Neuronal stem cell (in vitro differentiated cells): ENCODE measurements at regions not wholly inside any gene's neighbourhood (a gene's known extent, or its start where the extent isn't known, plus 50 kb on each side); places are given as distances from the start of the nearest gene placed in this dataset.
"Not testable (repeated sequence)": the region's sequence is repeated elsewhere in the genome, so short reads cannot be mapped to it uniquely, and the experiment has no call there.

Experiments
- DNase-seq: peaks from one replicate; pipeline ENCODE4 v3.0.0-alpha.2; 2013; ENCODE audit warnings: low spot score
- H2AFZ ChIP-seq: one replicate; pipeline ENCODE4 v1.6.1; 2013; ENCODE audit warnings: mild to moderate bottlenecking, low read length, inconsistent platforms
- H2AK5ac ChIP-seq: 2 replicates; pipeline ENCODE4 v1.6.1; 2013; ENCODE audit warnings: low read depth, mild to moderate bottlenecking, inconsistent platforms, low read length, moderate library complexity, mixed read lengths
- H2BK120ac ChIP-seq: 2 replicates; pipeline ENCODE4 v1.6.1; 2013; ENCODE audit warnings: low read depth, mild to moderate bottlenecking, inconsistent platforms, low read length, moderate library complexity, mixed read lengths
- H2BK12ac ChIP-seq: one replicate; pipeline ENCODE4 v1.6.1; 2013; ENCODE audit warnings: low read length, inconsistent platforms
- H2BK15ac ChIP-seq: 2 replicates; pipeline ENCODE4 v1.6.1; 2013; ENCODE audit warnings: mild to moderate bottlenecking, low read length, inconsistent platforms, mixed read lengths
- H2BK5ac ChIP-seq: one replicate; pipeline ENCODE4 v1.6.1; 2013; ENCODE audit warnings: inconsistent platforms, mild to moderate bottlenecking, low read length, moderate library complexity
- H3K14ac ChIP-seq: one replicate; pipeline ENCODE4 v1.6.1; 2013; ENCODE audit warnings: low read length, inconsistent platforms
- H3K18ac ChIP-seq: 2 replicates; pipeline ENCODE4 v1.6.1; 2013; ENCODE audit warnings: low read length, inconsistent platforms
- H3K23ac ChIP-seq: 2 replicates; pipeline ENCODE4 v1.6.1; 2013; ENCODE audit warnings: low read depth, mild to moderate bottlenecking, mixed read lengths, low read length, inconsistent platforms; ENCODE audit not compliant: poor library complexity
- H3K27ac ChIP-seq: replicated peaks from 3 replicates; pipeline ENCODE4 v1.5.1; 2013; ENCODE audit warnings: low read length, inconsistent platforms
- H3K27me3 ChIP-seq, 3 experiments: 2 replicates each; pipeline ENCODE4 v1.6.1; 2013; ENCODE audit warnings: low read length in 3 of 3, mild to moderate bottlenecking in 2 of 3, inconsistent platforms in 1 of 3, low read depth in 1 of 3, mixed read lengths in 1 of 3, moderate library complexity in 1 of 3; ENCODE audit not compliant: control insufficient read depth in 3 of 3, insufficient read depth in 3 of 3
- H3K36me3 ChIP-seq, 2 donors: replicated peaks in 1 of 2; 2 replicates each; pipeline ENCODE4 v1.6.1; 2013; ENCODE audit warnings: low read length in 2 of 2; ENCODE audit not compliant: control insufficient read depth in 2 of 2, insufficient read depth in 2 of 2
- H3K4ac ChIP-seq: 2 replicates; pipeline ENCODE4 v1.6.1; 2013; ENCODE audit warnings: inconsistent platforms, mild to moderate bottlenecking, low read length, moderate library complexity
- H3K4me1 ChIP-seq, 2 donors: 1 replicate in 1 of 2; 2 replicates in 1 of 2; pipeline ENCODE4 v1.6.1; 2013; ENCODE audit warnings: low read length in 2 of 2, low read depth in 1 of 2; ENCODE audit not compliant: control insufficient read depth in 2 of 2, insufficient read depth in 1 of 2
- H3K4me2 ChIP-seq: one replicate; pipeline ENCODE4 v1.6.1; 2013; ENCODE audit warnings: mild to moderate bottlenecking, low read length, inconsistent platforms; ENCODE audit not compliant: insufficient read depth, poor library complexity, severe bottlenecking
- H3K4me3 ChIP-seq, 2 donors: 2 replicates each; pipeline ENCODE4 v1.5.1; 2013; ENCODE audit warnings: low read length in 2 of 2, mild to moderate bottlenecking in 2 of 2, inconsistent platforms in 1 of 2, moderate library complexity in 1 of 2
- H3K79me1 ChIP-seq: one replicate; pipeline ENCODE4 v1.6.1; 2013; ENCODE audit warnings: low read depth, mild to moderate bottlenecking, inconsistent platforms, low read length, moderate library complexity
- H3K9ac ChIP-seq: one replicate; pipeline ENCODE4 v1.6.1; 2013; ENCODE audit warnings: mild to moderate bottlenecking, low read depth, low read length, inconsistent platforms; ENCODE audit not compliant: poor library complexity
- H3K9me3 ChIP-seq, 2 donors: replicated peaks in 1 of 2; 2 replicates each; pipeline versions ENCODE3 to v1.6.1; 2013; ENCODE audit warnings: low read length in 2 of 2, mild to moderate bottlenecking in 2 of 2, inconsistent platforms in 1 of 2, low read depth in 1 of 2, mixed read lengths in 1 of 2, moderate library complexity in 1 of 2; ENCODE audit not compliant: control insufficient read depth in 2 of 2, insufficient read depth in 1 of 2
- H4K8ac ChIP-seq: one replicate; pipeline ENCODE4 v1.6.1; 2013; ENCODE audit warnings: low read depth, mild to moderate bottlenecking, inconsistent platforms, low read length, moderate library complexity
- H4K91ac ChIP-seq: one replicate; pipeline ENCODE4 v1.6.1; 2013; ENCODE audit warnings: low read length, low read depth, mild to moderate bottlenecking, inconsistent platforms; ENCODE audit not compliant: poor library complexity
- WGBS, 2 donors: extraction: QIAGEN DNeasy Blood & Tissue Kit; methylation state at CpG; one replicate each; pipeline ENCODE4 v1.1.7; 2013; ENCODE audit warnings: missing lambda C conversion rate in 2 of 2, mixed read lengths in 1 of 2; ENCODE audit not compliant: insufficient read length in 2 of 2, insufficient replicate concordance in 1 of 2; ENCODE audit errors: extremely low coverage in 2 of 2; 5-methylcytosine and 5-hydroxymethylcytosine counted together

- H3K4me2 ChIP-seq, H3K4me1 ChIP-seq, H3K18ac ChIP-seq, H4K8ac ChIP-seq, H3K4me3 ChIP-seq, H2BK15ac ChIP-seq, H2BK120ac ChIP-seq, H3K23ac ChIP-seq, H2BK5ac ChIP-seq, H3K4ac ChIP-seq, H3K79me1 ChIP-seq, H3K9me3 ChIP-seq, H3K27ac ChIP-seq, H2AK5ac ChIP-seq, H3K27me3 ChIP-seq, DNase-seq, H3K9ac ChIP-seq, H2BK12ac ChIP-seq, H4K91ac ChIP-seq, H2AFZ ChIP-seq, H3K36me3 ChIP-seq, H3K14ac ChIP-seq: not testable (repeated sequence)
- no CpG with 5 or more reads among the region's 5 CpGs for WGBS, 2 donors
Observed at GRCh38 chr7:73176813-73177212, 91.0 kb upstream of the SPDYE9 start.

- H3K18ac ChIP-seq, H3K27ac ChIP-seq, H4K8ac ChIP-seq, H3K14ac ChIP-seq, H3K9me3 ChIP-seq, H3K4me2 ChIP-seq, H2BK15ac ChIP-seq, H2BK120ac ChIP-seq, DNase-seq, H3K27me3 ChIP-seq, H2BK12ac ChIP-seq, H3K4me3 ChIP-seq, H4K91ac ChIP-seq, H2AFZ ChIP-seq, H3K9ac ChIP-seq, H3K79me1 ChIP-seq, H3K36me3 ChIP-seq, H2BK5ac ChIP-seq, H2AK5ac ChIP-seq, H3K23ac ChIP-seq, H3K4me1 ChIP-seq, H3K4ac ChIP-seq: not testable (repeated sequence)
- no CpG with 5 or more reads among the region's 10 CpGs for WGBS, 2 donors
Observed at GRCh38 chr7:73175322-73175721, 89.5 kb upstream of the SPDYE9 start.

- not testable (repeated sequence) for H2AK5ac ChIP-seq, H3K79me1 ChIP-seq, H3K9ac ChIP-seq, H3K9me3 ChIP-seq, H3K18ac ChIP-seq, H2BK12ac ChIP-seq, H3K4me2 ChIP-seq, H2BK120ac ChIP-seq, DNase-seq, H2BK5ac ChIP-seq, H3K23ac ChIP-seq, H3K4me3 ChIP-seq, H2BK15ac ChIP-seq, H3K4ac ChIP-seq, H3K36me3 ChIP-seq, H3K27ac ChIP-seq, H2AFZ ChIP-seq, H4K91ac ChIP-seq, H4K8ac ChIP-seq, H3K4me1 ChIP-seq, H3K27me3 ChIP-seq, H3K14ac ChIP-seq
- no CpG with 5 or more reads among the region's 6 CpGs for WGBS, 2 donors
Observed at GRCh38 chr7:73170902-73171301, 85.1 kb upstream of the SPDYE9 start.

GRCh38 chr7:73170415-73170814 is 84.6 kb upstream of the SPDYE9 start:
- H3K18ac ChIP-seq, H3K4ac ChIP-seq, H3K9me3 ChIP-seq, H3K4me2 ChIP-seq, H3K27ac ChIP-seq, H2AFZ ChIP-seq, DNase-seq, H2AK5ac ChIP-seq, H3K36me3 ChIP-seq, H2BK12ac ChIP-seq, H2BK120ac ChIP-seq, H3K27me3 ChIP-seq, H3K79me1 ChIP-seq, H3K14ac ChIP-seq, H3K4me3 ChIP-seq, H4K91ac ChIP-seq, H2BK15ac ChIP-seq, H2BK5ac ChIP-seq, H3K23ac ChIP-seq, H3K4me1 ChIP-seq, H4K8ac ChIP-seq, H3K9ac ChIP-seq: not testable (repeated sequence)
- no CpG with 5 or more reads among the region's 5 CpGs for WGBS, 2 donors
